ENCODE measurements at regions not wholly inside any gene's neighbourhood (a gene's known extent, or its start where the extent isn't known, plus 50 kb on each side); places are given as distances from the start of the nearest gene placed in this dataset.

DNA sequence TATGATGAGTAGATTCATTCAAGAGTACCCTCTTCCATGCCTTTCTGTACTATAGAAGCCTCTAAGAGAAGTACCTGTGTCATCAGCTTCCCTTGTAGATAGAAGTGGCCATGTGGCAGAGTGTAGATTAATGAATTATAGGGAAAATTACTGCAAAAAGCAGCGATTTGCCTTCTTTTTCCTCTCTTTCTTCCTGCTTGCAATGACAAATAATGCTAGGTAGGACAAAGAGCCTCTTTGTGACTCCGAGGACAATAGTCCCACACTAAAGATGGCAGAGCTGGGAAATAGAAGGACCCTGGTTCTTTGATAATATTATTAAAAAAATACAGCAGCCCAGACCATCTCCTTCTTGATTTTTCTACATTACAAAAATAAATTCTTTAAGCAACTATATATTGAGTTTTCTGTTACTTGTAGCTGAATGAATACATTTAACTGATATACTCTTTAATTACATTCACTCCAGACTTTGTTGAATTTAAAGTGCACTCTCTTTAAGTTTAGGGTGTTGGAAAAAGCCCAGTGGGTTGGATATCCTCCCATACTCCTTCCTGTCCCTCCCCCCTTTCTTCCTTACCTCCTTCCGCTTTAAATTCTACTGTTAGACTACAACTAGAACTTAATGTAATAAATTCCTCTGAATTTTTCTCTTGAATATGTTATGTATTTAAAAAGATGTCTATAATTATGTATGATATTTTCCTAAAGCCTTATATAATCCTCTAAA, 198.2 kb upstream of the APP start:
- TF ChIP-seq CBX2 (IDR thresholded peaks at IDR 0.05; ENCODE audit: insufficient read depth, low read length, poor library complexity, severe bottlenecking) (no peak), C11orf30 (IDR thresholded peaks at IDR 0.05; ENCODE audit: low read depth) (no peak), ARID1B (IDR thresholded peaks at IDR 0.05) (no peak), CBX8 (IDR thresholded peaks at IDR 0.05; ENCODE audit: borderline replicate concordance, extremely low read depth, low read depth, low read length, poor library complexity, severe bottlenecking) (no peak), ZFX (CRISPR knock-in tag; IDR thresholded peaks at IDR 0.05) (no peak), RBFOX2 (IDR thresholded peaks at IDR 0.05; ENCODE audit: low read depth, low read length) (no peak), GATA2 (CRISPR knock-in tag; IDR thresholded peaks at IDR 0.05) (no peak), RBM17 (IDR thresholded peaks at IDR 0.05; ENCODE audit: borderline replicate concordance, low read depth, low read length) (no peak), SIN3A (IDR thresholded peaks at IDR 0.05; ENCODE audit: borderline replicate concordance in 2 of 2, control insufficient read depth in 1 of 2, low read depth in 2 of 2, low read length in 2 of 2) (no peak), JUND (IDR thresholded peaks at IDR 0.05; ENCODE audit: borderline replicate concordance, low read depth, low read length) (no peak), JUND (tag; IDR thresholded peaks at IDR 0.05; ENCODE audit: borderline replicate concordance, low read depth, low read length) (no peak)
- TF ChIP-seq, protein P1, sequence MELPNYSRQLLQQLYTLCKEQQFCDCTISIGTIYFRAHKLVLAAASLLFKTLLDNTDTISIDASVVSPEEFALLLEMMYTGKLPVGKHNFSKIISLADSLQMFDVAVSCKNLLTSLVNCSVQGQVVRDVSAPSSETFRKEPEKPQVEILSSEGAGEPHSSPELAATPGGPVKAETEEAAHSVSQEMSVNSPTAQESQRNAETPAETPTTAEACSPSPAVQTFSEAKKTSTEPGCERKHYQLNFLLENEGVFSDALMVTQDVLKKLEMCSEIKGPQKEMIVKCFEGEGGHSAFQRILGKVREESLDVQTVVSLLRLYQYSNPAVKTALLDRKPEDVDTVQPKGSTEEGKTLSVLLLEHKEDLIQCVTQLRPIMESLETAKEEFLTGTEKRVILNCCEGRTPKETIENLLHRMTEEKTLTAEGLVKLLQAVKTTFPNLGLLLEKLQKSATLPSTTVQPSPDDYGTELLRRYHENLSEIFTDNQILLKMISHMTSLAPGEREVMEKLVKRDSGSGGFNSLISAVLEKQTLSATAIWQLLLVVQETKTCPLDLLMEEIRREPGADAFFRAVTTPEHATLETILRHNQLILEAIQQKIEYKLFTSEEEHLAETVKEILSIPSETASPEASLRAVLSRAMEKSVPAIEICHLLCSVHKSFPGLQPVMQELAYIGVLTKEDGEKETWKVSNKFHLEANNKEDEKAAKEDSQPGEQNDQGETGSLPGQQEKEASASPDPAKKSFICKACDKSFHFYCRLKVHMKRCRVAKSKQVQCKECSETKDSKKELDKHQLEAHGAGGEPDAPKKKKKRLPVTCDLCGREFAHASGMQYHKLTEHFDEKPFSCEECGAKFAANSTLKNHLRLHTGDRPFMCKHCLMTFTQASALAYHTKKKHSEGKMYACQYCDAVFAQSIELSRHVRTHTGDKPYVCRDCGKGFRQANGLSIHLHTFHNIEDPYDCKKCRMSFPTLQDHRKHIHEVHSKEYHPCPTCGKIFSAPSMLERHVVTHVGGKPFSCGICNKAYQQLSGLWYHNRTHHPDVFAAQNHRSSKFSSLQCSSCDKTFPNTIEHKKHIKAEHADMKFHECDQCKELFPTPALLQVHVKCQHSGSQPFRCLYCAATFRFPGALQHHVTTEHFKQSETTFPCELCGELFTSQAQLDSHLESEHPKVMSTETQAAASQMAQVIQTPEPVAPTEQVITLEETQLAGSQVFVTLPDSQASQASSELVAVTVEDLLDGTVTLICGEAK (IDR thresholded peaks at IDR 0.05), result no peak
- TF ChIP-seq, protein P1 (CRISPR knock-in tag; IDR thresholded peaks at IDR 0.05), result no peak
